ENCODE measurements at regions not wholly inside any gene's neighbourhood (a gene's known extent, or its start where the extent isn't known, plus 50 kb on each side); places are given as distances from the start of the nearest gene placed in this dataset.

DNA sequence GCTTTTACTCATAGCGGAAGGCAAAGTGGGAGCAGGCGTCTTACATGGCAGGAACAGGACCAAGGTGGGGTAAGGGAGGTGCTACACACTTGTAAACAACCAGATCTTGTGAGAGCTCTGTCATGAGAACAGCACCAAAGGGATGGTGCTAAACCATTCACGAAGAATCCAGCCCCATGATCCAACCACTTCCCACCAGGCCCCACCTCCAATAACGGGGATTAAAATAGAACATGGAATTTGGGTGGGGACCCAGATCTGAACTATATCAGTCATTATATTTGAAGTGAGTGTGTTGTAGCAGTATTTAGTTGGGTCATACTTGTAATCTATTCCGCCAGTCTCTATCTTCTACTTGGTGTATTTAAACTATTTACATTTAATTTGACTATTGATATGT is 190.9 kb downstream of the RPLP1 start:
- H3K36me3 ChIP-seq: no peaks in the 10 kb centered on the region
- no peak for DNase-seq
- H3K4me1 ChIP-seq: peaks cover 14% of the 10 kb centered on the region
- no peaks in the 10 kb centered on the region for H3K9me3 ChIP-seq (replicated peaks)
- no peak overlapping the region for H3K27ac ChIP-seq
- H3K27me3 ChIP-seq: no peaks in the 10 kb centered on the region
- no peak overlapping the region for H3K4me3 ChIP-seq

DNA sequence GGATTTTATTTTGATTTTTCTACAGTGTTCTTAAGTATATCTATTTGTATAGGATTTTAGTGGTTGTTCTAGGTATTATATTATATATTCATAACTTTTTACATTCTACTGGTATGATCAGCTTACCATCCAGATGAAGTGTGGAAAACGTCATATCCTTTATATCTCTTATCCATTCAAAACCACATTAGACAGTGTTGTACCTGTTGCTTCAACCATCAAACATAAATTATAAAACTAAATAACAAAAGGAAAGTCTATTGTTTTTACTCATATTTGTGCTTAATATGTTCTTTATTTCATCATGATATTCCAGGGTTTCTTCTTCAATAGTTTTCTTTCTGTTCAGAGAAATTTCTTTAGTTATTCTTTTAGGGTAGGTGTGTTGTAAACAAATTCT is 191.4 kb downstream of the RPLP1 start:
- no peaks in the 10 kb centered on the region for H3K9me3 ChIP-seq (replicated peaks)
- no peak for DNase-seq
- H3K27me3 ChIP-seq: no peaks in the 10 kb centered on the region
- no peak overlapping the region for H3K4me3 ChIP-seq
- peaks cover 19% of the 10 kb centered on the region for H3K4me1 ChIP-seq
- H3K36me3 ChIP-seq: no peaks in the 10 kb centered on the region
- no peak overlapping the region for H3K27ac ChIP-seq

DNA sequence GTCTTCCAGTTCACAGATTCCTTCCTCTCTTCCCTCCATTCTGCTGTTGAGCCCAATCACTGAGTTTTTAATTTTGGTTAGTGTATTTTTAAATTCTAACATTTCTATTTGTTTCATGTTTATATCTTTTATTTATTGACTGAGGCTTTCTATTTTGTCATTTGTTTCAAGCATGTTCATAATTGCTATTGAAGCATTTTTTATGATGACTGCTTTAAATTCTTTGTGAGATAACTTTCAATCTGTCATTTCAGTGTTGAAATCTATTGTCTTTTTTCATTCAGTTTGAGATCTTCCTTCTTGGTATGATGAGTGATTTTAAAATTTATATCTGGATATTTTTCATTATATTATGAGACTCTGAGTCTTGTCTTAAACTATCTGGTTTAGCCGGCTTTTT is 192.3 kb downstream of the RPLP1 start:
- Histone ChIP-seq H3K27ac (no peak overlapping the region), H3K9me3 (replicated peaks) (no peaks in the 10 kb centered on the region), H3K27me3 (no peaks in the 10 kb centered on the region), H3K4me1 (peaks cover 21% of the 10 kb centered on the region), H3K4me3 (no peak overlapping the region), H3K36me3 (no peaks in the 10 kb centered on the region)
- no peak for DNase-seq

DNA sequence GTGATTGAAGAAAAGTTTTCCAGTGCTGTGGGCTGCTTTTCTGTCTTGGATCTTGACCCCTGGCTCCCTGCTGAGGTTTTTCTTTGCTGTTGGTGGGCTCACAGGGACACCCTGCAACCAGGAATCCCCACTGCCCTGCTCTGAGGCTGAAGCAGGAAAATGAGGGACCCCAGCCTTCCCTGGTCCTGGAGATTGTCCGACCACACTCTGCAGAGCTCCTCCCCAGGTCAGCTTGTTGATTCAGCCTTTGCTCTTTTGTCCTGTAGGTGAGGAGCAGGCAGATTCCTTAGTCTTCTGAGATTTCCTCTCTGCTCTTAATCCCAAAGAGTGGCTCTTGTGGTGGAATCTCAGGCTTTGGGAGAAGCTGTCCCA is 194.5 kb downstream of the RPLP1 start:
- Histone ChIP-seq H3K4me3 (no peak overlapping the region), H3K4me1 (peaks cover 21% of the 10 kb centered on the region), H3K27me3 (no peaks in the 10 kb centered on the region), H3K9me3 (replicated peaks) (no peaks in the 10 kb centered on the region), H3K36me3 (no peaks in the 10 kb centered on the region), H3K27ac (no peak overlapping the region)
- no peak for DNase-seq

DNA sequence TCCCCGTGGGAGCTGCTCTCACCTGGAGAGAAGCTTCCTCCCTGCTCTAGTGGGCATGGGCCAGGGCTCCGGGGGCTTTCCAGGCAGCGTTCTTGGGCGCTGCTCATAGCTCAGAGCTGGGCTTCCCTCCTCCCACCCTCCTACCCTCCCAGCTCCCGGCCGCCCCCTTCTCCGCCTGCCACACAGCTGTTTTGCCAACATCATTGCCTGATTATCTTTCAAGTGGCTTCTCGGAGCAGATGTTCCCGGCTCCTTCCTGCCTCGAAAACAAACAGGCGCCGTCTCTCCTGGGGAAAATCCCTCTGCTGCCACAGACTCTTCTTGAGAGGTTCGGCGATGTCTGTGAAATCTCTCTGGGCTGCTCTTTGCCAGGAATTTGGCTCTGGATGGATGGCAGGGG is 195.6 kb downstream of the RPLP1 start:
- H3K36me3 ChIP-seq: no peaks in the 10 kb centered on the region
- DNase-seq: peak; percentile 87 to 90
- no peaks in the 10 kb centered on the region for H3K9me3 ChIP-seq (replicated peaks)
- H3K4me1 ChIP-seq: peaks cover 21% of the 10 kb centered on the region
- H3K4me3 ChIP-seq: peak overlapping the region; percentile 14
- H3K27me3 ChIP-seq: no peaks in the 10 kb centered on the region
- H3K27ac ChIP-seq: peak overlapping the region; percentile 21

DNA sequence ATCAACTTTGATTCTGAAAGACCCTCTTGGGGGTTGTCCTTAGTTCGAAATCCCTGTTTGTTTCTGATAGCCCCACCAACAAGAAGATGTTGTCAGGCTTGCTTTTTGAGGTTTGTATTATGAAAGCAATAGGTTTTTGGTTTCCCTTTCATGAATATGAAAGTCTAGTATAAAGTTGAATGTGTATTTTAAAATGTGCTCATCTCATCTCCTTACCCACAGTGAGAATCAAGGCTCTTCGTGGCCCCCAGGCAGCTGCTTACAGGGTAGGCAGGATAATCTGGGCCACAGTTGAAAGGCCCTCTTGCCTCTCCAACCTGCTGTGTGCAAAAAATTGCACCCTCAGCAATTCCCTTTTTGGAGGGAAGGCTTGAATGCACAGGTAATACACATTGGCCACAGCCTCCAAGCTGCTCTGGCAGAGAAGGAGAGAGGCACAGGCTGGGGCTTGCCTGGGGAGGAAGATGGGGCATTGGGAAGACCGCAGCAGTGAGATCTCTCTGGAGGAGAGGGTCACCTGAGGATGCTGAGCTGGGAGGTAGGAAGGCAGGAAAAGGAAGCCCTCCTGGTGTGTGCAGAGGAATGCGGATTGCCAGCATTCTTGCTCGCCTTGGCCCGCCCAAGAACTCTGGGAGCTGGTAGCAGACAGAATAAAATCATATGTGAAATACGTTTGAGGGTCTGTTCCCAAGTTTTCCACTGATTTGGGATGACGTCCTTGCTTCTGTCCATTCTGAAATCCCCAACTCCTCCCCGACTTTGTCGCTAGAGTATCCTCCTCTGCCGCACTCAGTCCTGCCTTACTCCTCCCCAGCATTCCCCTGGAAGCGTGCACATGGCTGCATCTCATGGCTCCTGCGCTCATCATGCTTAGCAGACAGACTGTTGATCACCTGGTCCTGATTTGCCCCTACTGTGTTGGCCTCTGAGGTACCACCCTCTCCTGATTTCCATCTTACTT is 196.4 kb downstream of the RPLP1 start:
- Histone ChIP-seq H3K9me3 (replicated peaks) (no peaks in the 10 kb centered on the region), H3K27me3 (no peaks in the 10 kb centered on the region), H3K4me1 (peaks cover 21% of the 10 kb centered on the region), H3K36me3 (no peaks in the 10 kb centered on the region), H3K4me3 (peak overlapping the region; percentile 14), H3K27ac (peak overlapping the region; percentile 21)
- DNase-seq: no peak

DNA sequence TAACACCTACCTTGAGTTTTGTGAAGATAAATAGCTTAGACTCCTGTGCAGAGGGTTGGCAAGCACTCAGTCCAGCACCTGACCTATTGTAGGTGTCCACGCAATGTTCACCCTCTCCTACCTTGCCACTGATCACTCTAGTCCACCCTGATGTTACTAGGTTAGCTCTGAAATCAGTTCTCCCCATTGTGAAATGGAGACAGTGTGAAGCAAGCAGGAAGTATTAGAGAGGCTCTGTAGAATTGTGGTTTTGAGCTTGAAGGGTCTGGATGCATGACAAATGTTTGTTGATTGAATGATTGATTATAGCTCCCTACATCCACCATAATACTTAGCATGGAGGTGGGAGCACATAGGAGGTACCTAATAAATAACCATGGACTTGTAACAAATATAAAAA is 199.7 kb downstream of the RPLP1 start:
- Histone ChIP-seq H3K4me3 (no peak overlapping the region), H3K4me1 (peaks cover 17% of the 10 kb centered on the region), H3K9me3 (replicated peaks) (no peaks in the 10 kb centered on the region), H3K36me3 (no peaks in the 10 kb centered on the region), H3K27me3 (no peaks in the 10 kb centered on the region), H3K27ac (no peak overlapping the region)
- DNase-seq: no peak

DNA sequence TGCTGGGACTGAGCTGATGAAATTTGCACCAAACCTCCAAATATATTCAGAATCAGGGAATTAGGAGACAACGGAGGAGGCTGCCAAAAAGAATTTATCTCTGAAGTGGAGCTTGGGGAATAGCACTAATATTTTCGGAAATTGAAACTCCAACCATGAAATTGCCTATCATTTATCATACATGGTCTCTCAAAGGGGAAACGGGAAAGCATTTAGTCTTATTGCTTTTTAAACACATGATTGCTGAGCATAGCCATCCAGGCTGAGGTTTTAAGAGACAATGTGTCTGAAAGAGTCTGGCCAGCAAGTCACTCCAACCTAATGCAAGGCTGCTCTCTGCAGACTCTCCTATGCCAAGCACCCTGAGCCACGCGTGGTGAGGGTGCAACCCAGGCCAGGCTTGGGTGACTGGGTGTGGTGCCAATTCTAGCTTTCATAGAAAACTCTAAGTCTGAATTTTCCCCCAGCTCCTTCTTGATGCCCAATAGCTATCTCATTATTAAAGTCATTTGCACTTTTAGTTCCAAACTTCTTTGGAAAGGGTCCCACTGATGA is 200.2 kb downstream of the RPLP1 start:
- no peak for DNase-seq
- Histone ChIP-seq H3K27me3 (no peaks in the 10 kb centered on the region), H3K9me3 (replicated peaks) (no peaks in the 10 kb centered on the region)

DNA sequence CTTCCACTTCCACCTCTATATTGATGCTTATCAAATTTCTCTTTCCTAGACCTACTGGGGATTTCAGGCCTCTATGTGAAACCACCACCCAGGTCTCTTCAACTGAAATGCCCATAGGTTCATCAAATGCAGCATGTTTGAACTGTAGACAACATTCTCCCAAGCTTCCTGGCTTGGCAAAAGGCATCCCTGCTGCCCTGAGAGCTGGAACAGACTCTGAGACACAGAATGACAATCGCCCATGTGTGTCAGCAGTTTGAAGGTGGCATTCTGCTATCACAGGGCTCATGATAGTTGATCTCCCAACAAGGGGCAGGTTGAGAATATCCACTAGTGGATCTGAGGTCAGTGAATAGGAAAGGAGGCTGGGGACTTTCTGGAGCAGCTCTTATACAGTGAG is 200.7 kb downstream of the RPLP1 start:
- no peak for DNase-seq
- H3K4me3 ChIP-seq: no peak overlapping the region

More for the DNA sequence above, 200.2 kb downstream of the RPLP1 start:
- Histone ChIP-seq H3K4me1 (peaks cover 12% of the 10 kb centered on the region), H3K36me3 (no peaks in the 10 kb centered on the region), H3K4me3 (no peak overlapping the region), H3K27ac (no peak overlapping the region)

DNA sequence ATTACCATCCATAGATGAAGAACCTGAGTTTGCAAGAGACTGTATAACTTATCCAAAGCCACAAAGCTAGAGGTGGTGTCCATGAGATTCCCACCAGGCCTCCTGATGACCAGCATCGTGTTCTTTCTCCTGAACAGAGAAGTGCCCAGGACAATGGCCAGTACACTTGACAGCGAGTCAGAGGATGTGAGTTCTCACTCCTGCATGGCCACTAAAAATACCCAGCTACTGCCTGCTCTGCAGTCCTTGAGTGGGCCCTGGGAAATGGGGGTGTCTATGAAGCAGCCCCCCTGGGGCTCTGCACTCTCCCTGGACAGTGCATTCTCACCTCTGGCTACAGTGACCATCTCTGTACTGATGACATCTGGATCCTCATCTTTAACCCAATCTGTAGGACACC is 201.2 kb downstream of the RPLP1 start:
- no peaks in the 10 kb centered on the region for H3K27me3 ChIP-seq
- no peak for DNase-seq

More for the DNA sequence above, 200.7 kb downstream of the RPLP1 start:
- H3K27me3 ChIP-seq: no peaks in the 10 kb centered on the region
- H3K27ac ChIP-seq: no peak overlapping the region
- H3K9me3 ChIP-seq (replicated peaks): no peaks in the 10 kb centered on the region
- H3K4me1 ChIP-seq: peaks cover 9% of the 10 kb centered on the region
- no peaks in the 10 kb centered on the region for H3K36me3 ChIP-seq

DNA sequence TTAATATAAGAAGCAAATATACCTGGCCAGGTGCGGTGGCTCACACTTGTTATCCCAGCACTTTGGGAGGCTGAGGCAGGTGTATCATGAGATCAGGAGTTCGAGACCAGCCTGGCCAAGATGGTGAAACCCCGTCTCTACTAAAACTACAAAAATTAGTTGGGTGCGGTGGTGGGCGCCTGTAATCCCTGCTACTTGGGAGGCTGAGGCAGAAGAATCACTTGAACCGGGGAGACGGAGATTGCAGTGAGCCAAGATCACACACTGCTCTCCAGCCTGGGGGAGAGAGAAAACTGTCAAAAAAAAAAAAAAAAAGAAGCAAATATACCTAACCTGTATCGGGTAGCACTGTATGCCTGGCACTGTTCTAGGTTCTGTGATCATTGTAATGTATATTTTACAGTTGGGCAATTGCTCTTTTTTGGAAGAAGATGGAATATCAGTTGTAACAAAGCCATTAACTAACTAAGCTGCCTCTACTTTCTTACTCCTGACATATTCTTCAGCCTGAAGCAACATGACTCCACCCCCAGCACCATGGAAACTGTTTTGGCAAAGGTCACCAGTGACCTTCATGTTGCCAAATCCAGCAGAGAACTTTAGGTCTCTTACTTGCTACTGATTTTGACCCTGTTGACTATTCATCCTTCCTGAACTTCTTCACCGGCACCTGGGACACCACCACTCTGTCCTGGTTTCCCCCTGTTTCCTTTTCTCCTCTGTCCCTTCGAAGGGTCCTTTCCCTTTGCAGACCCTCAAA is 203.8 kb downstream of the RPLP1 start:
- Histone ChIP-seq H3K27me3 (0 out of 2 replicates have a peak, but pooled peaks cover 5% of the 10 kb centered on the region), H3K27ac (no peak overlapping the region), H3K36me3 (no peaks in the 10 kb centered on the region), H3K4me1 (no peaks in the 10 kb centered on the region), H3K4me3 (no peak overlapping the region), H3K9me3 (replicated peaks) (no peaks in the 10 kb centered on the region)
- DNase-seq: no peak

More for the DNA sequence above, 201.2 kb downstream of the RPLP1 start:
- Histone ChIP-seq H3K36me3 (no peaks in the 10 kb centered on the region), H3K27ac (no peak overlapping the region), H3K4me3 (no peak overlapping the region), H3K4me1 (peaks cover 4% of the 10 kb centered on the region), H3K9me3 (replicated peaks) (no peaks in the 10 kb centered on the region)

DNA sequence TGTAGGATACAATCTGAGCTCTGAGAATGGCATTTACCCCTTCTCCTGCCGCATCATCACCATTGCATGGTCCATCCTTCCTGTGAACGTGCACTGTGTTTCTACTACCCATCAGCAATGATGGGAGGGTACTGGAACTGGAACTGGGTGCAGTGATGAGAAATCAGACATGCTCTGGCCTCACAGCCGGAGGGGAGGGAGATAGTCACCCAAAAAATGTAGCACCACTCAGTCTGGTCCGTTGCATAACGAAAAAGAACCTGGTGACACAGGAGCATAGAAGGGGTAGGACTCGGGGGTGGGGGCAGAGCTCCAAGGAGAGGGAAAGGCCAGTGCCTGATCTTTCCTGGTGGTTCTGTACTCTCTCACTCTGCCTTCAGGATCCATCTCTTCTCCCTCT is 205.0 kb downstream of the RPLP1 start:
- Histone ChIP-seq H3K4me1 (no peaks in the 10 kb centered on the region), H3K27ac (no peak overlapping the region), H3K4me3 (no peak overlapping the region), H3K27me3 (0 out of 2 replicates have a peak, but pooled peaks cover 5% of the 10 kb centered on the region), H3K9me3 (replicated peaks) (no peaks in the 10 kb centered on the region), H3K36me3 (no peaks in the 10 kb centered on the region)
- no peak for DNase-seq

DNA sequence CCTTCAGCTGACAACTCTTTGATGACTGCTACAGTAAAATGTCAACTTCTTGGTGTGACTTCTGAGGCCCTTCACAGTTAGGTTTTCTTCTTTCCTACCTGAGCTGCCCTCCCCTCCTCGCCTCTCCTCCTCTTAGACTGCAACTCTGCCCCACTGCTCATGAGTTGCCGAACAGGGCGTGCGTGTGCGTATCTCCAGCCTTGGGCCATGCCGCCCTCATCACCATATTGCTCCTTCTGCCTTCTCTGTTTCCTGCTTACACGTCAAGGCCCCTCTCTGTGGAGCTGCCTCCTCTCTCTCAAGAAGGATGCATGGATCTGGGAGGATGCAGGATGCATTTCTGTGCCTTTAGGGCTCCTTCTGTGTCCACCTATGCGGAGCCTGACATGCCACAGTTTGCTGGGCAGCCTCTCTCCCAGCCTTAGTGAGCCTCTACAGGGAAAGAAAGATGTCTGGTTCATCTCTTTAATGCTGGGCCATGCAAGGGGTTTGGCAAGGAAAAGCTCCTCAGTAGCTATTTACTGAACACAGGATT is 205.9 kb downstream of the RPLP1 start:
- no peak for DNase-seq
- Histone ChIP-seq H3K9me3 (replicated peaks) (no peaks in the 10 kb centered on the region), H3K27me3 (peaks cover 5% of the 10 kb centered on the region; the same call in 1 of the 2 replicates), H3K4me3 (no peak overlapping the region), H3K36me3 (no peaks in the 10 kb centered on the region), H3K4me1 (no peaks in the 10 kb centered on the region), H3K27ac (no peak overlapping the region)

DNA sequence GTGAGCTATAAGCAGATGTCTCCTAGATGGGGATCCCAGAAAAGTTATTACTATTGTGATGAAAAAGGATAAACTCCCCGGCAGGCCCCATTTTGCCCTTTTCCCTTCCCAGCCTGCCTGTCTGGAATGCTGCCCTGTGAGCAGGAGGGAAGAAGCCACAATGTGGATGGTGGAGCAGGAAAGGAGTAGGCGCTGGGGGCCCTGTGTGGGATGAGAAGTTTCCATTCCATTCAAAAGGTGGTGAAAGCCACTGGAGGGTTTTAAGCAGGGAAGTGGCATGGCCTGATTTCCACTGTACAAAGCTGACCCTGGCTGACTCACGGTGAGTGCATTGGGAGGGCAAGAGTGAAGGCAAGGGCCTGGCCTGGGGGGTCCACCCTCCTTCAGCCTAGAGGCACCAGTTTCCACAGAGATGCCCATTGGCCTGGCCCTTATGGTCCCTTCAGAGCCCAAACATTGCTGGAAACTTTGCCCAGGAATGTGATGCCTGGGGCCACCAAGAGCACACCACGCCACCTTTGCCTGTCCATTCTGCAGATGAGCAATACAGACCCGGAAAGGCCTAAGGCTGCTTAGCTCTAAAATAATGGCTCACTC is 206.9 kb downstream of the RPLP1 start:
- peaks cover 8% of the 10 kb centered on the region; the same call in 1 of the 2 replicates for H3K4me1 ChIP-seq
- H3K27ac ChIP-seq: no peak overlapping the region
- no peaks in the 10 kb centered on the region for H3K36me3 ChIP-seq
- H3K4me3 ChIP-seq: no peak overlapping the region
- no peaks in the 10 kb centered on the region for H3K9me3 ChIP-seq (replicated peaks)
- no peak for DNase-seq
- peaks cover 5% of the 10 kb centered on the region; the same call in 1 of the 2 replicates for H3K27me3 ChIP-seq
